Retina (tissue), 1 donor: ENCODE measurements at regions not wholly inside any gene's neighbourhood (a gene's known extent, or its start where the extent isn't known, plus 50 kb on each side); places are given as distances from the start of the nearest gene placed in this dataset.
A peak's percentile ranks its signal among the peaks of the same experiment; 100 is the strongest.
"Not testable (repeated sequence)": the region's sequence is repeated elsewhere in the genome, so short reads cannot be mapped to it uniquely, and the experiment has no call there.

ENCODE experiments used
- DNase-seq: peaks from one replicate; pipeline ENCODE4 v3.0.0-alpha.2; 2016

- DNase-seq = not testable (repeated sequence)
These were observed 68.8 kb upstream of the WIPI2 start for GRCh38 chr7:5121256-5121655.

GRCh38 chr7:5131238-5131637, 58.8 kb upstream of the WIPI2 start:
- DNase-seq = not testable (repeated sequence)

GRCh38 chr7:5132539-5132938, 57.5 kb upstream of the WIPI2 start:
- DNase-seq = no peak

- peak; percentile 45 for DNase-seq
These were observed 50.0 kb upstream of the WIPI2 start for GRCh38 chr7:5139998-5140397.
